ENCODE measurements at regions not wholly inside any gene's neighbourhood (a gene's known extent, or its start where the extent isn't known, plus 50 kb on each side); places are given as distances from the start of the nearest gene placed in this dataset.

DNA sequence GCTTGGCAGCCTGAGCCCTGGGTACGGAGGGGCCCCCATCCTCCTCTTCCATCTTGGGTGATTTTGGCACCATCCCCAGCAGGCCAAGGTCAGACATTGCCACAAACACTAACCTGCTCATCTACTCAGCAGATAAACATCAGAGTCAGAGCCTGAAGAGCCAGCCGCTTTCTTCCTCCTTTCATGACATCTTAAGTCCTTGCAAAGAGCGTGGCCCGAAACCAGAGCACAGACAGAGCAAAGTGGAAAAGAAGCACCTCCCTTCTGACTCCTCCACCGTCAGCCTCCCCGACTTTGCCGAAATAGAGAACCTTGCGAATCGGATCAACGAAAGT lies 60.4 kb upstream of the RPH3AL start:
- no peak for TF ChIP-seq POLR2AphosphoS5 (IDR thresholded peaks at IDR 0.05; ENCODE audit: low read depth)
- TF ChIP-seq, protein P1, sequence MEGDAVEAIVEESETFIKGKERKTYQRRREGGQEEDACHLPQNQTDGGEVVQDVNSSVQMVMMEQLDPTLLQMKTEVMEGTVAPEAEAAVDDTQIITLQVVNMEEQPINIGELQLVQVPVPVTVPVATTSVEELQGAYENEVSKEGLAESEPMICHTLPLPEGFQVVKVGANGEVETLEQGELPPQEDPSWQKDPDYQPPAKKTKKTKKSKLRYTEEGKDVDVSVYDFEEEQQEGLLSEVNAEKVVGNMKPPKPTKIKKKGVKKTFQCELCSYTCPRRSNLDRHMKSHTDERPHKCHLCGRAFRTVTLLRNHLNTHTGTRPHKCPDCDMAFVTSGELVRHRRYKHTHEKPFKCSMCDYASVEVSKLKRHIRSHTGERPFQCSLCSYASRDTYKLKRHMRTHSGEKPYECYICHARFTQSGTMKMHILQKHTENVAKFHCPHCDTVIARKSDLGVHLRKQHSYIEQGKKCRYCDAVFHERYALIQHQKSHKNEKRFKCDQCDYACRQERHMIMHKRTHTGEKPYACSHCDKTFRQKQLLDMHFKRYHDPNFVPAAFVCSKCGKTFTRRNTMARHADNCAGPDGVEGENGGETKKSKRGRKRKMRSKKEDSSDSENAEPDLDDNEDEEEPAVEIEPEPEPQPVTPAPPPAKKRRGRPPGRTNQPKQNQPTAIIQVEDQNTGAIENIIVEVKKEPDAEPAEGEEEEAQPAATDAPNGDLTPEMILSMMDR (IDR thresholded peaks at IDR 0.05; ENCODE audit: insufficient read depth, low read length), result no peak
- TF ChIP-seq, protein P2, sequence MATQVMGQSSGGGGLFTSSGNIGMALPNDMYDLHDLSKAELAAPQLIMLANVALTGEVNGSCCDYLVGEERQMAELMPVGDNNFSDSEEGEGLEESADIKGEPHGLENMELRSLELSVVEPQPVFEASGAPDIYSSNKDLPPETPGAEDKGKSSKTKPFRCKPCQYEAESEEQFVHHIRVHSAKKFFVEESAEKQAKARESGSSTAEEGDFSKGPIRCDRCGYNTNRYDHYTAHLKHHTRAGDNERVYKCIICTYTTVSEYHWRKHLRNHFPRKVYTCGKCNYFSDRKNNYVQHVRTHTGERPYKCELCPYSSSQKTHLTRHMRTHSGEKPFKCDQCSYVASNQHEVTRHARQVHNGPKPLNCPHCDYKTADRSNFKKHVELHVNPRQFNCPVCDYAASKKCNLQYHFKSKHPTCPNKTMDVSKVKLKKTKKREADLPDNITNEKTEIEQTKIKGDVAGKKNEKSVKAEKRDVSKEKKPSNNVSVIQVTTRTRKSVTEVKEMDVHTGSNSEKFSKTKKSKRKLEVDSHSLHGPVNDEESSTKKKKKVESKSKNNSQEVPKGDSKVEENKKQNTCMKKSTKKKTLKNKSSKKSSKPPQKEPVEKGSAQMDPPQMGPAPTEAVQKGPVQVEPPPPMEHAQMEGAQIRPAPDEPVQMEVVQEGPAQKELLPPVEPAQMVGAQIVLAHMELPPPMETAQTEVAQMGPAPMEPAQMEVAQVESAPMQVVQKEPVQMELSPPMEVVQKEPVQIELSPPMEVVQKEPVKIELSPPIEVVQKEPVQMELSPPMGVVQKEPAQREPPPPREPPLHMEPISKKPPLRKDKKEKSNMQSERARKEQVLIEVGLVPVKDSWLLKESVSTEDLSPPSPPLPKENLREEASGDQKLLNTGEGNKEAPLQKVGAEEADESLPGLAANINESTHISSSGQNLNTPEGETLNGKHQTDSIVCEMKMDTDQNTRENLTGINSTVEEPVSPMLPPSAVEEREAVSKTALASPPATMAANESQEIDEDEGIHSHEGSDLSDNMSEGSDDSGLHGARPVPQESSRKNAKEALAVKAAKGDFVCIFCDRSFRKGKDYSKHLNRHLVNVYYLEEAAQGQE (IDR thresholded peaks at IDR 0.05; ENCODE audit: insufficient replicate concordance, low read depth), result no peak
- no peak for TF ChIP-seq SPI1 (IDR thresholded peaks at IDR 0.05; ENCODE audit: borderline replicate concordance, low read depth)
- TF ChIP-seq GABPA (IDR thresholded peaks at IDR 0.05; ENCODE audit: low read depth), result no peak
